ENCODE measurements at regions not wholly inside any gene's neighbourhood (a gene's known extent, or its start where the extent isn't known, plus 50 kb on each side); places are given as distances from the start of the nearest gene placed in this dataset.
"Not testable (repeated sequence)": the region's sequence is repeated elsewhere in the genome, so short reads cannot be mapped to it uniquely, and the experiment has no call there.

DNA sequence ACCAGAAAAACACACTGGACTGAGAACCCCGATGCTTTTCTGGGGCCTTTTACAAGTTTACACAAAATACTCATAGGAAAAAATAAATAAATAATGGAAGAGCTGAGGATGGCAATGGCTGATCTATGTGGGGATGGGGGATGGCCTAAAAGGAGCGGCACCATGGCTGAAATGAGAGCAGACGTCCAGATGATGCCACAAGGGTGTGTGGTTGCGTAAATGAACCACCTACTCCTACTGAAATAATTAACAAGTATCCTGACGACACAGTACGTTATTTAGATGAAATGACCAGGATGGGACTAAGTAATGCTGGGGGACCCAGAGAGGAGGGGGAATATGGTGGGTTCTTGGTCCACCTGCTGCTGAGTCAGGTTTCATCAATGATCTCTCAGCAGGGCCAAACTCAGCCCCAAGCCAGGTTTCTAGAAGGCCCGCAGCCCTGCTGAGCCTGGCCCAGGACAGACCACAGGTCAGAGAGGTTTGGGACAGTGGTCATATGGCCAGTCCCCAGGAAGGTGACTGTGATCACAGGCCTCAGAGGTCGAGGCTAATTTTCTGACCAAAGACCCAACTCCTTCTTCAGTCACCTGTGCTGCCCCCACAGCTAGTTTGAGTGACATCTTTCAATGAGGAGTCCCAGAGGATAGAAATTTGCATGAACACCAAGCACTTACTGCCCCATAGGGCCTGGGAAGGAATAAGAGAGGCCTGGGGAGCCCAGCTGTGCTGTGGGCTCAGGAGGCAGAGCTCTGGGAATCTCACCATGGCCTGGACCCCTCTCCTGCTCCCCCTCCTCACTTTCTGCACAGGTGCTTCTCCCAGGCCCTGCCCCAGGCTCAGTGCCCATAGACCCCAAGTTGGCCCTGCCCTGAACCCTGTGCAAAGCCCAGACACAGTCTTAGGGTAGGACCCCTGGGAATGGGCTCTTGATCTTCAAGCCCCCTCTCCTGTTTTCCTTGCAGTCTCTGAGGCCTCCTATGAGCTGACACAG is 76.3 kb upstream of the IGLL5 start:
- no peak for DNase-seq

DNA sequence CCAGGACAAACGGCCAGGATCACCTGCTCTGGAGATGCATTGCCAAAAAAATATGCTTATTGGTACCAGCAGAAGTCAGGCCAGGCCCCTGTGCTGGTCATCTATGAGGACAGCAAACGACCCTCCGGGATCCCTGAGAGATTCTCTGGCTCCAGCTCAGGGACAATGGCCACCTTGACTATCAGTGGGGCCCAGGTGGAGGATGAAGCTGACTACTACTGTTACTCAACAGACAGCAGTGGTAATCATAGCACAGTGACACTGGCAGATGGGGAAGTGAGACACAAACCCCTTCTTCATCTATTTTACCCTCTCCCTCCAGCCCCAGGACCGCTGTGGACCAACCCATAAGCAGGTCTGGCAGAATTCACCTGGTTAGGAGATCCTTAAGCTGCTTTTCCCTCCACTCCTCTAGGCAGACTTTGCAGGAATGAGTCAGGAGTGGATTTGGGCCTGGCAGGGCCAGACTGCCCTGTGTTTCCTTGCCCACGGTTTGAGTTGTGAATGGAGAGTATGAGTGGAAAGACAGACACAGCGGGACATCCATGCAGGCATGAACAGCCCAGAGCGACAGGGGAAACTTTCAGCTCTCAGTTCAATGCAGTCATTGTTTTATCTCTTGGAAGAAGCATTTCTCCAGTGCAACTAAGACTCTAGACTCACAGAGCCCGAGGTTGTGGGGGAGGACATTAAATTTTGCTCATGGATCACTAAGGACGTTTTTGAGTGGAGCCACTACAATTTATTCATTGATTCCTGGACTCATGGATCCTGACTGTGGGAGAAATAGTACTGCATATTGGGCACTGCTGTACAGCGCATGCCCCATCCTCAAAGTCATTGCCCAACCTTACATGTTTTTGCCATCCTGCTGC is 75.3 kb upstream of the IGLL5 start:
- DNase-seq = no peak

DNA sequence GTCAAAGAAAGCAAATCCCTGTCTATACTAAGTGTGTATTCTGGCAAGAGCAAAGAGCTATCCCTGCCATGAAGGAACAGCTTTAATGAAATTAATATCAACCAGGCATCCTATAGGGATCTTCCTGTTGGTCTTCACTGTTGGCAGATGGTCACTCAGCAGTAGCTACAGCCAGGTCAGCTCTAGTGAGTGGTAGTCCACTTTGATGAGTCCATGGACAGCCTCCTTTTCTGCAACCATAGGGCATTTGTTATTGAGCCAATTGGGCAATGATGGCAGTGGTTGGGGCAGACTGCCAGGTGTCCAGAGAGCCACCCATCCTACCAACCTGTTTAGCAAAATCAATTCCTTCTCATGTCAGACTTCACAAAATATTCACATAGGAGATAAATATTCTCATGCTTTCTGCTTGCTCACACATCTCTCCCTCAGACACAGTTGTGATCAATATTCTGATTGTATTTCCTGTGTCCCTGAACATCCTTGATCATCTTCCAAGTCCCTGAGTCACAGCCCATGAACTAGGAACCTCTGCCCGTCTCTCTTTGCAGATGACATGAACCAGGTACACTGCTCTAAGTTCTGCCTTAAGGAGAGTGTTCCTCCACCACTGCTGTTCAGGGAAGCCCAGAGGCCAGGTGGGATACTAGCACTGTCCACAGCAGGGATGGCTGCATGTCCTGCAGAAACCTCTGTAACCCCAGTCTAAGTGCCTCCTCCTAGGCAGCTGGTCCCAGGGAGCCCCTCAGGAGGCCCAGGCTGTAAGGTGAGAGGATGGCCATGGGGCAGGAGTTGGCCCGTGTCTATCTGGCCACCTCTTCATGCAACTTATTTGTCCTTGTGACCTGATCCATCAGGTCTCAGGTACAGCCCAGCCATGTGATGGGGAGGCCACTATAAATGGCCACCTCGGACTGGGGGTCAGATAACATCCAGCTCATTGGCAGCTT is 74.2 kb upstream of the IGLL5 start:
- DNase-seq = no peak

DNA sequence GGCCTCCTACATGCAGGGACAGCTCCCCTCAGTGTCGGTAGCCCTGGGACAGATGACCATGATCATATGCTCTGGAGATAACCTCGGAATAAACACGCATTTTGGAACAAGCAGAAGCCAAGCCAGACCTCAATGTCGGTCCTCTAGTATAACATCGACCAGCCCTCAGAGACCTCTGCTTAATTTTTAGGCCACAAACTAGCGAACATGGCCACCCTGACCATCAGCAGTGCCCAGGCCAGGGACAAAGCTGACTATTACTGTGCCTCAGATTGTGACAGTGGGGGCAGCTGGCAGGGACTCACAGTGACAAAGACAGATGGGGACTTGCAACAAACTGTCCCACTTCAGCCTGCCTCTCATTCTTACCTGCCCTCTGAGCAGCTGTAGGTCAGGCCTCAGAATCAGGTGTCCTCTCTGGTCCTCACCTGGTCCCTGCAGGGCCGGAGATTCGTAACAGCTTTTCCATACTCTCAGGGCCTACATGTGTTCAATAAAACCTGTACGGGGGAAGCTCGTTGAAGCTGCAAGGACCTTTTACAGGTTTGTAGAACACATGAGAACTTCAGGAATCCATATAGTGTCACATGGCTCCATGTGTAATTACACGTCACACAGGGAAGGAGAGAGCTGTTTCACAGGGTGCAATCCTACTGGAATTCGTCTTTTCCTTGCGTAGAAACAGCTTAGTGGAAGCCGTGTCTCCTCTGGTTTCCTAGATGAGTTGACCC is 72.8 kb upstream of the IGLL5 start:
- no peak for DNase-seq

DNA sequence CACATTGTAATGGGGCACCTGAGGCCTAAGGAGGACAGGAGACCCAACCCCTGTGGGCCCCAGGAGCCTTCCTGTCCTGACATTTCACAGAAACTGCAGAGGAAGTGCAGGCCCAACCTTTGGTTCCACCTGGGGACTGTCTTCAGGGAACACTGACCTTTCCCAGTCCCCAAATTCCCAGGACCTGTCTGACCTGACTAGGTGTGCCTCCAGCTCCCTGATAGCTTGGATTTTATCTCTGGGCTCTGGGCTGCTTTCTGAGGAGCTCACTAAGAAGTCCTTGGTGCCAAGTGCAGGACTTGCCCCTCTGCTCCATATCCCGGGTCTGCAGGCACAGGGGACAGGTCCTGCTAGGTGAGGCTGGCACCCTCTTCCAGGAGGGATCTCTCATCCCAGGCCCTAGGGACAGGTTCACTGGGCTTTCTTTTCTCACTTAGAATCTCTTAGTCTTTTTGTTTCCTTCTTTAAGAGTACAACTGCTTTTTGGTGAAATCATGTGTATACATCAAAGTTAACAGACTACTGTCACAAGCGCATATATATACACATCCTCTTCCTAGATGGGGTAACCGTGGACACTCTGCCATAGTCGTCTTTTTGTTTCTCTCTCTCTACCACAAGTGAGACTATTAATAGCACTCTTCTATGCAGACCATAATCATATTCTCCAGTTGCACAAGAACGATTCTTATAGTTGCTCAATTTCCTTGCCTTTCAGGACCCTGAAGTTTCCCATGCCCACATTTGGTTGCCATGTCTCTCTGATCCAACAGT is 72.0 kb upstream of the IGLL5 start:
- no peak for DNase-seq

DNA sequence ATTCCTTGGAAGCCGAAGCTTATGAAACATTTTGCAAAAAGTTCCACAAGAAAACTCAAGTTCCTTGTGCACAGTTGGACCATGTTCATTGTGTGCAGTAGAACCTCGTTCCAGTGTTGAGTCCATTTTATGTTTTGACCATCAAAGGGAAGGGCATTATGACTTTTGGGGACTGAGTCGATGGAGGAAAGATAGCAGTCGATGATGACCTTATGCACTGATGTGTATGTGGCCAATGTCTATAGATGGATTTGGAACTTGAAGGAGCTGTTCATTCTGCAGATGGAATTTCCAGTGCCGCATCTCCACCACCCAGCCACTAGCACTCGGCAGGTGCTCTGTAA is 71.5 kb upstream of the IGLL5 start:
- DNase-seq = no peak

DNA sequence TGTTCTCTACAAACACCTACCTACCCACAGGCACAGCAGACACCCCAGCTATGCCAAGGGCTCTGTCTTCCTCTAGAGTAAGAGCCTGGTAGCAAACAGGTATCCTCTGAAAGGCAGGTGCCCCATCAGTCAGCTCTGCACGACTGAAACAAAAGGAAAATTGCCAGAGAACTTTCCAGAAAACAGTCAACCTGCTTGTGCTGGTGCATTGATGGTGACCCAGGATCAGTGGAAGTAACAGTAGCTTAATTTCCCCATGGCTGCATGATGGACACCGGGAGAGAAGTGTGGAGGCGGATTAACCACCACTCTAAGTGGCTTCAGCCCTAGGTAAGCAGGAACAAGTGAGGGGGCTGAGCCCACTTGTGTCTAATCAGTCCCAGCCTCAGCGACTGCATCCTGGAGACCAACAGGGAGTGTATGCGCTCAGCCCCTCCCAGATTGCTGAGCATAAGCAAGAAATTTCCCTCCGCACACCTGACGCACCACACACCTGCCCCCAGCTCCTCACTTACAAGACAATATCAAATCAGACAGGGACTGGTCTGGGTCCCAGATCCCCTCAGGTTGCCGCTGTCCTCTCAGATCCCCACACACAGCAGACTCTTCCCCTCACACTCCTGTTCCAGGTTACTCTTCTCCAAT is 70.7 kb upstream of the IGLL5 start:
- no peak for DNase-seq

DNA sequence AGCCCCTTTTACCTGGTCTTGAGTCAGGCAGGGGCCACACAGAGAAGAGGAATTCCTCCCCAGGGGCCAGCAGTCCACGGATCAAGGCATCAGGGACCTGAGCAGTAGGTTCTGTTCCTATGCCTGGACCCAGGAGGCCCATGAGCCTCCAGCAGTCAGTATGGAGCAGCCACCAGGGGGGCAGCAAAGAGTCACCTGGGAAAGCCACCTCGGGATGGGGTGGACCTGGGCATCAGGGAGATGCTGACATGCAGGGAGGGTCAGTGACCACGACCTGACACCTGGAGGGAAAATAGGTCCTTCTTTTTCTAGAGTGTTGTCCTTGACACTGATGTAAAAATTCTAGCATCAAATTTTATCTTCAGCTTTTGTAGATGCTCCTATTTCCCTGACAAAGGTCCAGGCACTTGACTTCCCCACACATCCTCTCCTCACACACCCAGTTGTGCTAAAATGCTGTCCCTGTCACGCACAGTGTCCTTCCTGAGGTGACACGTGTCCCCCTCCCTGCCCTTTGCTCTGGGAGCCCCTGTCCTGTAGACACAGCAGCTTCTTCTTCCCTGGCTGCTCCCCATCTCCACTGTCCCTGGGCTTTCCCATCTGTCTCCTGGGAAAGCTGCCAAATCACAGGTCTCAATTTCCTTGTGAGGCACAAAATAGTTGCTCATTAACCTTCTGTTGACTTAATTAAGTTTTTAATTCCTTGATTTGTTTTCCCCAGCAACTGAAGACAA is 70.0 kb upstream of the IGLL5 start:
- DNase-seq = peak; percentile 25

DNA sequence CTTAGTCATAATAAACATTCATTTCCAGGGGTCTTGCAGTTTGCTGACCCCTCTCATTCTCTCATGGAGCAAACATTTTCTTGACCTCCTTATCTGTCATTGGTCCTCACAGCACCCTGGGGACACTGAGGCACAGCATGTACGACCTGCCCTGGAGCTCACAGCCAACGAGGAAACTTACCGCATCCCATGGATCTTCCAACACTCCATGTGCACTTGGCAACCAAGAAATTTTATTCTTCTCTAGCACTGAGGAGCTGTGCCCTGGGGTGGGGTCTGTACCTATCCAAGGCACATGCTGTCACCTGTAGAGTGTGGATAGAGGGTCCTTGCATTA is 69.4 kb upstream of the IGLL5 start:
- DNase-seq = no peak

DNA sequence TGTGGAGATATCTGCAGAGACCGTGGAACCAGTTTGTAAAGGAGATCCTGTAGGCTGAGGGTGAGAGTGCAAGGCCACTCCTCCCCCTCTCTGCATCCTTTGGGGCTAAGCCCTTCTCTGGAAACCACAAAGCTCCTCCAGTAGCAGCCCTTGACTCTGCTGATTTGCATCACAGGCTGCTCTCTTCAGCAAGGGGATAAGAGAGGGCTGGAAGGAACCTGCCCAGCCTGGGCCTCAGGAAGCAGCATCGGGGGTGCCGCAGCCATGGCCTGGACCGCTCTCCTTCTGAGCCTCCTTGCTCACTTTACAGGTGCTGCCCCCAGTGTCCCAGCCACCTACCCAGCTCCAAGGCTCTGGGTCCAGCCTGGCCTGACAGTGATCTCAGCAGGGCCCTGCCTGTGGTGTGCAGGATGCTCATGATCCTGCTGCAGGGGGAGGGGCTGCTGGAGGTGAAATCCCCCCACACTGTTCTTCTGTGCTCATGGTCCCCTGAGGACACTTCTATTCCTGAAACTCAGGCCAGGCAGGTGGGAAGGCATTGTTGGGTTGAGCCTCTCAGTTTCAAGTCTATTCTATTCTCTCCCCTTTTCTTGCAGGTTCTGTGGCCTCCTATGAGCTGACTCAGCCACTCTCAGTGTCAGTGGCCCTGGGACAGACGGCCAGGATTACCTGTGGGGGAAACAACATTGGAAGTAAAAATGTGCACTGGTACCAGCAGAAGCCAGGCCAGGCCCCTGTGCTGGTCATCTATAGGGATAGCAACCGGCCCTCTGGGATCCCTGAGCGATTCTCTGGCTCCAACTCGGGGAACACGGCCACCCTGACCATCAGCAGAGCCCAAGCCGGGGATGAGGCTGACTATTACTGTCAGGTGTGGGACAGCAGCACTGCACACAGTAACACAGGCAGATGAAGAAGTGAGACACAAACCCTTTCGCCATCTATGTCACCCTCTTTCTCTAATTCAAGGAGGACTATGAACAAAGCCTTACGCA is 68.5 kb upstream of the IGLL5 start:
- DNase-seq = no peak

DNA sequence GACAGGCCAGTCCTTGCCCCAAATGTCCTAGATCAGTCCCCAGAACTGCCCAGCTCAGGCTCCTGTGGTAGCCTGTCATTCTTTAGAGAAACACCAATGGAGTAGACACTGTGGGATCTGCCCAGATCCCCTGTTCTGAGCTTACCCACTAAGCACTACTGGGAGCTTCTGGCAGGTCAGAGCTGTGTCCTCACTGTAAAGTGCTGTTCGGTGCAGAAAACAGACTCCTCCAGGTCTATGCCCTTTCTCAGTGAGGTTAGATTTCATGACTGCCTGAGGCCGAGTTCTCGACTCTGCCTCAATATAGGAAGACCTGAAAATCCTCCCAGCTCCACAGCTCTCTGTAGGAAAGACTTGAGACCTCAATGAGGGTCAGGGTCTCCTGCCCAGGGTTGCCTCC is 67.5 kb upstream of the IGLL5 start:
- no peak for DNase-seq

DNA sequence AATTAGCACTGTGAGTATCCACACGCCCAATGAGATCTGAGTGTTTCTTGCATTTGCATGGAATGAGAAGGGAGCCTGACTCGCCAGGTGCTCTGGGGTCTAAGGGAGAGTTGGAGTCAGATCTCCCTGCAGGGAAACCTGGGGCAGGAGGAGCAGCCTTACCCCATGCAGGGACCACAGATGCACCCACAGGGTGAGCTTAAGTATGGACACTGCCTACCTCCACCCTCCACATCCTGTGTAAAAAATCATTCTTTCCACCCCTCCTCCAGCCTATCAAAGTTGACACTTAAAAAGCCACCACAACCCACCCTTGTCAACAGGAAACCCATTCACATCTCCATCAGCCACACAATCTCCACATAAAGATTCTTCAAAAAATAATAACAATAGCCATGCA is 67.0 kb upstream of the IGLL5 start:
- DNase-seq = no peak

DNA sequence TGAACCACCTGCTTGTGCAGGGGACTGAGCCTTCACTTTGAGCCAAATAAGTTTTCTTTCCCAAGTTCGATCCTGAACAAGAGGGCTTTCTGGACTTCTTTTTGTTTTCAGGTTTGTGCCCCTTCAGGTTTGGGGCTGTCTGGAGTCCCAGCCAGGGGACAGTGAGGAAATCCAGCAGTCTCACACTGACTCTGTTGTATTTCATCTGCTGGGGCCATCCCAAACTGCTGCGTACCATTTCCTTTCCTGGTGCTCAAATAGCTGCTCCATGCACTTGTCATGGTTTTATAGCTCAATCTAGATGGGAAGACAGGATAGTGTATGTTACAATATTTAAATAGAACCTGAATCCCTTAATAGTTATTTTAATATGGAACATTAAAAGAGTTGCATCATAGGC is 66.3 kb upstream of the IGLL5 start:
- no peak for DNase-seq

DNA sequence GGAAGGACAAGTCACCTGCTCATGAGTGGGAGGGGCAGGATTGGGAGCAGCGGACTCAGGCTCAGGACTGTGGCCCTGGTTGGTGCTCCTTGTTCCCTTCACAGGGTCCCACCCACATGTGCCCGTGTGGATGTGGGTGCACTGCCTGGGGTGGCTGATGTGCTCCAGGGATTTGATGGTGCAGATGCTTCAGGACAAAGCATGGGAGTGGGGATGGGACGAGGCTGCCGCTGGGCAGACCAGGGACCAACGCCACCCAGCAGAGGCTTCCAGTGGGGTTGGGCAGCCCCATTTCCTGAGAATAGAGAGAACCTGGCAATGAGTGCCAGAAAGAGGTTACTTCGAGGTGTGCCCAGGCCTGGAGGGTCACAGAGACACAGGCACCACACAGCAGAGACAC is 65.5 kb upstream of the IGLL5 start:
- no peak for DNase-seq

DNA sequence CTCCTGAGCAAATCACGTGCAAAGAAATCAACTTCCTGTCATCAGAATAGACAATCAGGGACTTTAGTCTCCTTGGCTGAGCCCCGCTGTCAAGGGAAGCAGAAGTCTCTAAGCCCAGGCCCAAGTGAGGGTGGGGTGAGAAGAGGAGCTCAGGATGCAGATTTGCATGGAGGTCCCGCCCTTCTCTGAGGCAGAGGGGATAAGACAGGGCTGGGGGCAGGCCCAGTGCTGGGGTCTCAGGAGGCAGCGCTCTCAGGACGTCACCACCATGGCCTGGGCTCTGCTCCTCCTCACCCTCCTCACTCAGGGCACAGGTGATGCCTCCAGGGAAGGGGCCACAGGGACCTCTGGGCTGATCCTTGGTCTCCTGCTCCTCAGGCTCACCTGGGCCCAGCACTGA is 65.1 kb upstream of the IGLL5 start:
- not testable (repeated sequence) for DNase-seq

DNA sequence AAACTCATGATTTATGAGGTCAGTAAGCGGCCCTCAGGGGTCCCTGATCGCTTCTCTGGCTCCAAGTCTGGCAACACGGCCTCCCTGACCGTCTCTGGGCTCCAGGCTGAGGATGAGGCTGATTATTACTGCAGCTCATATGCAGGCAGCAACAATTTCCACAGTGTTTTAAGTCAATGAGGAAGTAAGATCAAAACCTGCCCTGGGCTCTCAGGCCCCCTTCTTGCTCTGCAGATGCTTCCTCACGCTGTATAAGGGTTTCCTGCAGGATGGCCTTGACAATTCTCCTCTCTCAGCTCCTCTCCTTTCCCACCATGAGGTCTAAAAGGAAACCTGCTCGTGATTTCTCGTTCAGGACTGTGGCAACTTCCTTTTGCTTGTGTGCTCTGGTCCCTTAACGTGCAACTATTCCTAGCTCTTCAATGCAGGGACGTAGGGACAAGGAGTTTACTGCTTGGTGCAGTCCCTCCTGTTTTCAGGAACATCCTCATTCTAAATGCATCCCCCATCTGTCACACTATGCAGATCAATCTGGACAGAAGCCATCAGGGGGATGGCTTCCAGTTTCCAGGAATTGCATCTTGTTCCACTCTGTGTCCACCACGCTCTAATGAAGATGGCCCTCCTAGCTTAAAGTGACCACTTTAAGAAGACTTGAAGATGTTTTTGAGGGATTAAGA is 64.3 kb upstream of the IGLL5 start:
- no peak for DNase-seq

DNA sequence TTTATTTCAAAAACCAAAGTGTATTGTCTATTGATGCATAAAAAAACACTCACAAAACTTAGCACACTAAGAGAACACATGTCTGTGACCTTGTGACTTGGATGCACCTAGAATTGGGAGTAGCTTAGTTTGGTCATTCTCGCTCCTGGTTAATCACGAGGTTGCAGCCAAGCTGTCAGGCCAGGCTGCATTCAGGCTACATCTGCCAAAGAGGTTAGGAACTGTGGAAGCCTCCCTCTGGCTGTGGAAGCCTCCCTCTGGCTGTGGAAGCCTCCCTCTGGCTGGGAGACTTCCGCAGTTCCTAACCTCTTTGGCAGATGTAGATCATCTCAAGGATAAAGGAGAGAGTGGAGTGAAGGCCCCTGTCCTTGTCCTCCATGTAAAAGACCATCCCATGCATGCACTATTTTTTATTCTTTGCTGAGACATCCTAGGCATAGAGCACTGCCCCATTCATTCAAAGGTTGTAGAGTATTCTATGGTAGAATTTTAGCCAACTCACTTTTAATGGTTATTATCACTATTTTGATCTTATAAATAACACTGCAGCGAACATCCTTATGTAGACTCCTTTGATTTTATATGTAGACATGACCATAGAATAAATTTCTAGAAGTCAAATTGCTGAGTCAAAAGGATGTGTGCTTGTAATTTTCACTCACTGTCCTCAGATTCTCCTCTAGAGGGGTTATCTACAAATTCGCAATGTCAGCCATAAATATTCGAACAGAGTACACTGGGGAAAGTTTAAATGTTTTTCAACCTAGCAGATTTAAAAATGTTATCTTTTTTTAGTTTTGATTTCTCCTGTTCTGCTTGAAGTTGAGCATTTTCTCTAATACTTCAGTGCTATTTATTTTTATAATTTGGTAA is 63.0 kb upstream of the IGLL5 start:
- no peak for DNase-seq

Data from NCI-H69 (cell line).